ENCODE measurements at regions not wholly inside any gene's neighbourhood (a gene's known extent, or its start where the extent isn't known, plus 50 kb on each side); places are given as distances from the start of the nearest gene placed in this dataset.

DNA sequence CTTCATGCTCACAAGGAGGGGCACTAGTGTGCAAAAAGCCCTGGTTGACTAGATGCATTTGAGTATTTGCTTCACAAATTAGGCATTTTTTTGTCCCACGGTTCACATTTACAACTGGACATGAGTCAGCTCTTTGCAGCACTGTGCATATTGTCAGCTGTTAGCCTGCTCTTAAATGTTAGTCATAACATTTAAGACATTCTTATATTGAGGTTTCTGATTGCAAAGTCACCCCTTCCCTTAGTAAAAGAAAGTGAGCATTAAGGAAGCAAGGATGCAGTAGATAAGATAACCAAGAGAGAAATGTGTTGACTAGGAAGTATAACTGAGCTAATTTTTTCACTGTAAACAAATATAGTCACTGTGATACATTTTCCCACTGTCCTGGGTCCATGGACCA lies 132.6 kb upstream of the CTTNBP2NL start:
- no peak overlapping the region for H3K4me2 ChIP-seq
- Mint-ChIP-seq H3K27ac (no peak overlapping the region), H3K36me3 (ENCODE audit: low read depth) (no peaks in the 10 kb centered on the region), H3K4me3 (no peak overlapping the region), H3K9me3 (no peaks in the 10 kb centered on the region), H3K4me1 (peaks cover 9% of the 10 kb centered on the region; the same call in 2 of the 3 replicates), H3K27me3 (ENCODE audit: insufficient read depth, low read depth, poor library complexity) (no peaks in the 10 kb centered on the region)
- H3K36me3 ChIP-seq (ENCODE audit: insufficient read depth) = no peaks in the 10 kb centered on the region
- H4K20me1 ChIP-seq (replicated peaks; ENCODE audit: insufficient read depth) = no peaks in the 10 kb centered on the region
- H3K79me2 ChIP-seq (replicated peaks; ENCODE audit: insufficient read depth) = no peaks in the 10 kb centered on the region
- no peak for ATAC-seq
- 0 out of 2 replicates have a peak overlapping the region, but pooled peaks have one; percentile 28 for H2AFZ ChIP-seq
- H3K27ac ChIP-seq (ENCODE audit: low read depth) = no peak overlapping the region
- DNase-seq (ENCODE audit: low spot score) = no peak
- no peaks in the 10 kb centered on the region for H3K4me1 ChIP-seq (ENCODE audit: insufficient read depth)
- H3F3A ChIP-seq (replicated peaks; ENCODE audit: low read depth) = no peaks in the 10 kb centered on the region
- TF ChIP-seq JUNB (IDR thresholded peaks at IDR 0.05; ENCODE audit: unreplicated experiment) = no peak
- TF ChIP-seq EZH2 (IDR thresholded peaks at IDR 0.05; ENCODE audit: low read depth, unreplicated experiment) = no peak
- no peak for TF ChIP-seq ZNF114 (CRISPR knock-in tag; IDR thresholded peaks at IDR 0.05)
- TF ChIP-seq EZH2phosphoT487 (IDR thresholded peaks at IDR 0.05; ENCODE audit: unreplicated experiment) = no peak
- TF ChIP-seq, protein P1, sequence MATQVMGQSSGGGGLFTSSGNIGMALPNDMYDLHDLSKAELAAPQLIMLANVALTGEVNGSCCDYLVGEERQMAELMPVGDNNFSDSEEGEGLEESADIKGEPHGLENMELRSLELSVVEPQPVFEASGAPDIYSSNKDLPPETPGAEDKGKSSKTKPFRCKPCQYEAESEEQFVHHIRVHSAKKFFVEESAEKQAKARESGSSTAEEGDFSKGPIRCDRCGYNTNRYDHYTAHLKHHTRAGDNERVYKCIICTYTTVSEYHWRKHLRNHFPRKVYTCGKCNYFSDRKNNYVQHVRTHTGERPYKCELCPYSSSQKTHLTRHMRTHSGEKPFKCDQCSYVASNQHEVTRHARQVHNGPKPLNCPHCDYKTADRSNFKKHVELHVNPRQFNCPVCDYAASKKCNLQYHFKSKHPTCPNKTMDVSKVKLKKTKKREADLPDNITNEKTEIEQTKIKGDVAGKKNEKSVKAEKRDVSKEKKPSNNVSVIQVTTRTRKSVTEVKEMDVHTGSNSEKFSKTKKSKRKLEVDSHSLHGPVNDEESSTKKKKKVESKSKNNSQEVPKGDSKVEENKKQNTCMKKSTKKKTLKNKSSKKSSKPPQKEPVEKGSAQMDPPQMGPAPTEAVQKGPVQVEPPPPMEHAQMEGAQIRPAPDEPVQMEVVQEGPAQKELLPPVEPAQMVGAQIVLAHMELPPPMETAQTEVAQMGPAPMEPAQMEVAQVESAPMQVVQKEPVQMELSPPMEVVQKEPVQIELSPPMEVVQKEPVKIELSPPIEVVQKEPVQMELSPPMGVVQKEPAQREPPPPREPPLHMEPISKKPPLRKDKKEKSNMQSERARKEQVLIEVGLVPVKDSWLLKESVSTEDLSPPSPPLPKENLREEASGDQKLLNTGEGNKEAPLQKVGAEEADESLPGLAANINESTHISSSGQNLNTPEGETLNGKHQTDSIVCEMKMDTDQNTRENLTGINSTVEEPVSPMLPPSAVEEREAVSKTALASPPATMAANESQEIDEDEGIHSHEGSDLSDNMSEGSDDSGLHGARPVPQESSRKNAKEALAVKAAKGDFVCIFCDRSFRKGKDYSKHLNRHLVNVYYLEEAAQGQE (IDR thresholded peaks at IDR 0.05; ENCODE audit: unreplicated experiment) = no peak
- no peak for TF ChIP-seq NANOG (IDR thresholded peaks at IDR 0.05; ENCODE audit: borderline replicate concordance)
- TF ChIP-seq STAT1 (IDR thresholded peaks at IDR 0.05; ENCODE audit: unreplicated experiment) = no peak
- TF ChIP-seq, protein P2, sequence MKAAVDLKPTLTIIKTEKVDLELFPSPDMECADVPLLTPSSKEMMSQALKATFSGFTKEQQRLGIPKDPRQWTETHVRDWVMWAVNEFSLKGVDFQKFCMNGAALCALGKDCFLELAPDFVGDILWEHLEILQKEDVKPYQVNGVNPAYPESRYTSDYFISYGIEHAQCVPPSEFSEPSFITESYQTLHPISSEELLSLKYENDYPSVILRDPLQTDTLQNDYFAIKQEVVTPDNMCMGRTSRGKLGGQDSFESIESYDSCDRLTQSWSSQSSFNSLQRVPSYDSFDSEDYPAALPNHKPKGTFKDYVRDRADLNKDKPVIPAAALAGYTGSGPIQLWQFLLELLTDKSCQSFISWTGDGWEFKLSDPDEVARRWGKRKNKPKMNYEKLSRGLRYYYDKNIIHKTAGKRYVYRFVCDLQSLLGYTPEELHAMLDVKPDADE (IDR thresholded peaks at IDR 0.05) = no peak
- TF ChIP-seq, protein P3, sequence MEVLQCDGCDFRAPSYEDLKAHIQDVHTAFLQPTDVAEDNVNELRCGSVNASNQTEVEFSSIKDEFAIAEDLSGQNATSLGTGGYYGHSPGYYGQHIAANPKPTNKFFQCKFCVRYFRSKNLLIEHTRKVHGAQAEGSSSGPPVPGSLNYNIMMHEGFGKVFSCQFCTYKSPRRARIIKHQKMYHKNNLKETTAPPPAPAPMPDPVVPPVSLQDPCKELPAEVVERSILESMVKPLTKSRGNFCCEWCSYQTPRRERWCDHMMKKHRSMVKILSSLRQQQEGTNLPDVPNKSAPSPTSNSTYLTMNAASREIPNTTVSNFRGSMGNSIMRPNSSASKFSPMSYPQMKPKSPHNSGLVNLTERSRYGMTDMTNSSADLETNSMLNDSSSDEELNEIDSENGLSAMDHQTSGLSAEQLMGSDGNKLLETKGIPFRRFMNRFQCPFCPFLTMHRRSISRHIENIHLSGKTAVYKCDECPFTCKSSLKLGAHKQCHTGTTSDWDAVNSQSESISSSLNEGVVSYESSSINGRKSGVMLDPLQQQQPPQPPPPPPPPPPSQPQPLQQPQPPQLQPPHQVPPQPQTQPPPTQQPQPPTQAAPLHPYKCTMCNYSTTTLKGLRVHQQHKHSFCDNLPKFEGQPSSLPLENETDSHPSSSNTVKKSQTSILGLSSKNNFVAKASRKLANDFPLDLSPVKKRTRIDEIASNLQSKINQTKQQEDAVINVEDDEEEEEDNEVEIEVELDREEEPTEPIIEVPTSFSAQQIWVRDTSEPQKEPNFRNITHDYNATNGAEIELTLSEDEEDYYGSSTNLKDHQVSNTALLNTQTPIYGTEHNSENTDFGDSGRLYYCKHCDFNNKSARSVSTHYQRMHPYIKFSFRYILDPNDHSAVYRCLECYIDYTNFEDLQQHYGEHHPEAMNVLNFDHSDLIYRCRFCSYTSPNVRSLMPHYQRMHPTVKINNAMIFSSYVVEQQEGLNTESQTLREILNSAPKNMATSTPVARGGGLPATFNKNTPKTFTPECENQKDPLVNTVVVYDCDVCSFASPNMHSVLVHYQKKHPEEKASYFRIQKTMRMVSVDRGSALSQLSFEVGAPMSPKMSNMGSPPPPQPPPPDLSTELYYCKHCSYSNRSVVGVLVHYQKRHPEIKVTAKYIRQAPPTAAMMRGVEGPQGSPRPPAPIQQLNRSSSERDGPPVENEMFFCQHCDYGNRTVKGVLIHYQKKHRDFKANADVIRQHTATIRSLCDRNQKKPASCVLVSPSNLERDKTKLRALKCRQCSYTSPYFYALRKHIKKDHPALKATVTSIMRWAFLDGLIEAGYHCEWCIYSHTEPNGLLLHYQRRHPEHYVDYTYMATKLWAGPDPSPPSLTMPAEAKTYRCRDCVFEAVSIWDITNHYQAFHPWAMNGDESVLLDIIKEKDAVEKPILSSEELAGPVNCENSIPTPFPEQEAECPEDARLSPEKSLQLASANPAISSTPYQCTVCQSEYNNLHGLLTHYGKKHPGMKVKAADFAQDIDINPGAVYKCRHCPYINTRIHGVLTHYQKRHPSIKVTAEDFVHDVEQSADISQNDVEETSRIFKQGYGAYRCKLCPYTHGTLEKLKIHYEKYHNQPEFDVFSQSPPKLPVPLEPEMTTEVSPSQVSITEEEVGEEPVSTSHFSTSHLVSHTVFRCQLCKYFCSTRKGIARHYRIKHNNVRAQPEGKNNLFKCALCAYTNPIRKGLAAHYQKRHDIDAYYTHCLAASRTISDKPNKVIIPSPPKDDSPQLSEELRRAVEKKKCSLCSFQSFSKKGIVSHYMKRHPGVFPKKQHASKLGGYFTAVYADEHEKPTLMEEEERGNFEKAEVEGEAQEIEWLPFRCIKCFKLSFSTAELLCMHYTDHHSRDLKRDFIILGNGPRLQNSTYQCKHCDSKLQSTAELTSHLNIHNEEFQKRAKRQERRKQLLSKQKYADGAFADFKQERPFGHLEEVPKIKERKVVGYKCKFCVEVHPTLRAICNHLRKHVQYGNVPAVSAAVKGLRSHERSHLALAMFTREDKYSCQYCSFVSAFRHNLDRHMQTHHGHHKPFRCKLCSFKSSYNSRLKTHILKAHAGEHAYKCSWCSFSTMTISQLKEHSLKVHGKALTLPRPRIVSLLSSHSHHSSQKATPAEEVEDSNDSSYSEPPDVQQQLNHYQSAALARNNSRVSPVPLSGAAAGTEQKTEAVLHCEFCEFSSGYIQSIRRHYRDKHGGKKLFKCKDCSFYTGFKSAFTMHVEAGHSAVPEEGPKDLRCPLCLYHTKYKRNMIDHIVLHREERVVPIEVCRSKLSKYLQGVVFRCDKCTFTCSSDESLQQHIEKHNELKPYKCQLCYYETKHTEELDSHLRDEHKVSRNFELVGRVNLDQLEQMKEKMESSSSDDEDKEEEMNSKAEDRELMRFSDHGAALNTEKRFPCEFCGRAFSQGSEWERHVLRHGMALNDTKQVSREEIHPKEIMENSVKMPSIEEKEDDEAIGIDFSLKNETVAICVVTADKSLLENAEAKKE (CRISPR knock-in tag; IDR thresholded peaks at IDR 0.05) = no peak
- TF ChIP-seq POLR2AphosphoS5 (IDR thresholded peaks at IDR 0.05; ENCODE audit: low read depth) = no peak
- TF ChIP-seq, protein P4, sequence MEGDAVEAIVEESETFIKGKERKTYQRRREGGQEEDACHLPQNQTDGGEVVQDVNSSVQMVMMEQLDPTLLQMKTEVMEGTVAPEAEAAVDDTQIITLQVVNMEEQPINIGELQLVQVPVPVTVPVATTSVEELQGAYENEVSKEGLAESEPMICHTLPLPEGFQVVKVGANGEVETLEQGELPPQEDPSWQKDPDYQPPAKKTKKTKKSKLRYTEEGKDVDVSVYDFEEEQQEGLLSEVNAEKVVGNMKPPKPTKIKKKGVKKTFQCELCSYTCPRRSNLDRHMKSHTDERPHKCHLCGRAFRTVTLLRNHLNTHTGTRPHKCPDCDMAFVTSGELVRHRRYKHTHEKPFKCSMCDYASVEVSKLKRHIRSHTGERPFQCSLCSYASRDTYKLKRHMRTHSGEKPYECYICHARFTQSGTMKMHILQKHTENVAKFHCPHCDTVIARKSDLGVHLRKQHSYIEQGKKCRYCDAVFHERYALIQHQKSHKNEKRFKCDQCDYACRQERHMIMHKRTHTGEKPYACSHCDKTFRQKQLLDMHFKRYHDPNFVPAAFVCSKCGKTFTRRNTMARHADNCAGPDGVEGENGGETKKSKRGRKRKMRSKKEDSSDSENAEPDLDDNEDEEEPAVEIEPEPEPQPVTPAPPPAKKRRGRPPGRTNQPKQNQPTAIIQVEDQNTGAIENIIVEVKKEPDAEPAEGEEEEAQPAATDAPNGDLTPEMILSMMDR (conservative IDR thresholded peaks at IDR 0.05; ENCODE audit: low read depth in 2 of 2) = no peak
- no peak for TF ChIP-seq ZNF331 (CRISPR knock-in tag; IDR thresholded peaks at IDR 0.05; ENCODE audit: low read depth)
- no peak for TF ChIP-seq CREB1 (CRISPR knock-in tag; IDR thresholded peaks at IDR 0.05; ENCODE audit: low read depth)
- H3K27me3 ChIP-seq (ENCODE audit: insufficient read depth) = no peaks in the 10 kb centered on the region
- no peaks in the 10 kb centered on the region; the same call in 1 of the 2 replicates for H3K9me2 ChIP-seq (ENCODE audit: insufficient read depth)
- no peak overlapping the region for H3K4me3 ChIP-seq
